IMR-90 (cell line): ENCODE measurements at regions not wholly inside any gene's neighbourhood (a gene's known extent, or its start where the extent isn't known, plus 50 kb on each side); places are given as distances from the start of the nearest gene placed in this dataset.

Source experiments
- ATAC-seq: fragments of 200-7000 bp; cut with Tn5 transposase; 2 replicates; pipeline ENCODE4 v1.9.1; 2020; ENCODE audit warnings: low read depth, mild to moderate bottlenecking, moderate library complexity
- BruUV-seq: library from RNA; stranded (reverse); fragments of 400-500 nt; replicated peaks from 2 replicates; lab custom pipeline; 2021; lab: Mats Ljungman, UMichigan
- CTCF ChIA-PET: fragments of 300-600 bp; formaldehyde crosslinking; extraction: SDS; loops from one replicate; lab custom pipeline; 2021; ENCODE audit warnings: antibody characterized with exemption; lab: Yijun Ruan, JAX
- POLR2A ChIA-PET: fragments of 300-600 bp; sonication (Branson Sonifier 250); formaldehyde crosslinking; loops from one replicate; lab custom pipeline; 2022; ENCODE audit warnings: antibody characterized with exemption; ENCODE audit not compliant: unreplicated experiment; lab: Charles Lee
- DNase-seq: peaks from one replicate; pipeline ENCODE4 v3.0.0; 2013
- H2AFZ ChIP-seq: replicated peaks from 2 replicates; pipeline ENCODE3; 2013; ENCODE audit warnings: low read length, mild to moderate bottlenecking; ENCODE audit not compliant: poor library complexity
- H2AK5ac ChIP-seq: 2 replicates; pipeline ENCODE4 v1.6.1; 2013; ENCODE audit warnings: low read depth, low read length, inconsistent platforms
- H2AK9ac ChIP-seq: replicated peaks from 2 replicates; pipeline ENCODE3; 2013; ENCODE audit warnings: mild to moderate bottlenecking, low read depth, low read length, moderate library complexity; ENCODE audit not compliant: poor library complexity
- H2BK120ac ChIP-seq: 2 replicates; pipeline ENCODE4 v1.6.1; 2013; ENCODE audit warnings: low read depth, low read length, inconsistent platforms
- H2BK15ac ChIP-seq: 3 replicates; pipeline ENCODE4 v1.6.1; 2013; ENCODE audit warnings: low read depth, low read length, inconsistent platforms
- H2BK20ac ChIP-seq: 2 replicates; pipeline ENCODE4 v1.6.1; 2013; ENCODE audit warnings: low read depth, mild to moderate bottlenecking, inconsistent platforms, low read length, moderate library complexity
- H2BK5ac ChIP-seq: 2 replicates; pipeline ENCODE4 v1.6.1; 2013; ENCODE audit warnings: mild to moderate bottlenecking, low read depth, low read length, inconsistent platforms; ENCODE audit not compliant: poor library complexity, severe bottlenecking
- H3K14ac ChIP-seq: replicated peaks from 2 replicates; pipeline ENCODE4 v1.6.1; 2013; ENCODE audit warnings: low read depth, low read length, inconsistent platforms
- H3K18ac ChIP-seq: 2 replicates; pipeline ENCODE4 v1.6.1; 2013; ENCODE audit warnings: low read depth, low read length, control low read depth
- H3K23ac ChIP-seq: 2 replicates; pipeline ENCODE4 v1.6.1; 2013; ENCODE audit warnings: low read depth, low read length, inconsistent platforms
- H3K27ac ChIP-seq: 2 replicates; pipeline ENCODE4 v1.5.1; 2013; ENCODE audit warnings: mild to moderate bottlenecking, control low read depth, low read length; ENCODE audit not compliant: insufficient read depth
- H3K27me3 ChIP-seq: 2 replicates; pipeline ENCODE4 v1.6.1; 2013; ENCODE audit warnings: low read length; ENCODE audit not compliant: control insufficient read depth, insufficient read depth
- H3K36me3 ChIP-seq: 2 replicates; pipeline ENCODE4 v1.6.1; 2013; ENCODE audit warnings: low read length, mixed read lengths; ENCODE audit not compliant: control insufficient read depth, insufficient read depth
- H3K4ac ChIP-seq: 2 replicates; pipeline ENCODE4 v1.6.1; 2013; ENCODE audit warnings: low read depth, low read length, inconsistent platforms
- H3K4me1 ChIP-seq: 2 replicates; pipeline ENCODE4 v1.6.1; 2013; ENCODE audit warnings: low read length, mixed read lengths; ENCODE audit not compliant: control insufficient read depth, insufficient read depth
- H3K4me2 ChIP-seq: 2 replicates; pipeline ENCODE4 v1.6.1; 2013; ENCODE audit warnings: low read depth, mild to moderate bottlenecking, control low read depth, low read length, moderate library complexity
- H3K4me3 ChIP-seq: 2 replicates; pipeline ENCODE4 v1.5.1; 2013; ENCODE audit warnings: low read depth, mild to moderate bottlenecking, control low read depth, low read length, moderate library complexity; ENCODE audit not compliant: insufficient read depth
- H3K56ac ChIP-seq: 2 replicates; pipeline ENCODE4 v1.6.1; 2013; ENCODE audit warnings: low read length, inconsistent platforms; ENCODE audit not compliant: insufficient read depth; ENCODE audit errors: extremely low read depth
- H3K79me1 ChIP-seq, 2 experiments: 2 replicates each; pipeline ENCODE4 v1.6.1; 2013; ENCODE audit warnings: low read length in 2 of 2, inconsistent platforms in 1 of 2, low read depth in 1 of 2
- H3K9ac ChIP-seq: 2 replicates; pipeline ENCODE4 v1.6.1; 2013; ENCODE audit warnings: low read depth, low read length, control low read depth
- H3K9me1 ChIP-seq: 2 replicates; pipeline ENCODE4 v1.6.1; 2013; ENCODE audit warnings: low read length, inconsistent platforms; ENCODE audit not compliant: insufficient read depth
- H3K9me3 ChIP-seq: 2 replicates; pipeline ENCODE4 v1.6.1; 2013; ENCODE audit warnings: low read length; ENCODE audit not compliant: control insufficient read depth, insufficient read depth
- H4K20me1 ChIP-seq: 2 replicates; pipeline ENCODE4 v1.6.1; 2013; ENCODE audit warnings: low read length, inconsistent platforms; ENCODE audit not compliant: insufficient read depth
- H4K5ac ChIP-seq: 2 replicates; pipeline ENCODE4 v1.6.1; 2013; ENCODE audit warnings: mild to moderate bottlenecking, low read depth, low read length, control low read depth
- H4K8ac ChIP-seq, 2 experiments: 2 replicates each; pipeline ENCODE4 v1.6.1; 2013; ENCODE audit warnings: low read depth in 2 of 2, low read length in 2 of 2, control low read depth in 1 of 2, inconsistent platforms in 1 of 2
- H4K91ac ChIP-seq: 2 replicates; pipeline ENCODE4 v1.6.1; 2013; ENCODE audit warnings: low read depth, low read length, inconsistent platforms; ENCODE audit not compliant: insufficient read depth
- CHD1 ChIP-seq: IDR thresholded peaks from 2 replicates; pipeline ENCODE4 v1.6.1; 2012; ENCODE audit warnings: low read depth, low read length, improper control_type of control experiment
- FOS ChIP-seq: fragments of 150-350 bp; IDR thresholded peaks from 2 replicates; pipeline ENCODE4 v1.6.1; 2016; ENCODE audit warnings: low read depth, low read length
- MAFK ChIP-seq: IDR thresholded peaks from 2 replicates; pipeline ENCODE4 v1.6.1; 2012; ENCODE audit warnings: low read depth, low read length, improper control_type of control experiment
- NFE2L2 ChIP-seq: fragments of 150-350 bp; IDR thresholded peaks from 2 replicates; pipeline ENCODE4 v1.6.1; 2016; ENCODE audit warnings: low read depth, mild to moderate bottlenecking, low read length
- RAD21 ChIP-seq: IDR thresholded peaks from 2 replicates; pipeline ENCODE4 v1.6.1; 2012; ENCODE audit warnings: low read length, improper control_type of control experiment
- SMC3 ChIP-seq: fragments of 150-350 bp; IDR thresholded peaks from 2 replicates; pipeline ENCODE4 v1.6.1; 2016; ENCODE audit warnings: low read depth, mild to moderate bottlenecking, antibody characterized with exemption, low read length, moderate library complexity
- WGBS, 2 experiments: methylation state at CpG; one replicate each; pipeline versions ENCODE4 v1.1.5 to v1.1.7; 2013; ENCODE audit warnings: missing lambda C conversion rate in 2 of 2; ENCODE audit not compliant: insufficient read length in 1 of 2; ENCODE audit errors: extremely low coverage in 2 of 2; 5-methylcytosine and 5-hydroxymethylcytosine counted together
- dilution Hi-C: fragments of 300-500 bp; cut with HindIII; formaldehyde crosslinking; loops from one replicate; pipeline ENCODE4 v1.14.3; 2018; ENCODE audit warnings: low sequenced_read_pairs; ENCODE audit not compliant: unreplicated experiment
- in situ Hi-C: fragments of 300-500 bp; cut with MboI; formaldehyde crosslinking; loops from 3 replicates; pipeline ENCODE4 v1.14.3; 2019; ENCODE audit warnings: low sequenced_read_pairs, inconsistent platforms, mixed read lengths
- intact Hi-C: fragments of 100-400 bp; cut with micrococcal nuclease; formaldehyde crosslinking; loops from 2 replicates; pipeline ENCODE4 v1.10.0; 2022
- TF ChIP-seq, protein P1 (sequence below): conservative IDR thresholded peaks from 2 replicates; pipeline ENCODE4 v1.5.1; 2012; ENCODE audit warnings: mild to moderate bottlenecking, low read depth, low read length, improper control_type of control experiment

DNA sequence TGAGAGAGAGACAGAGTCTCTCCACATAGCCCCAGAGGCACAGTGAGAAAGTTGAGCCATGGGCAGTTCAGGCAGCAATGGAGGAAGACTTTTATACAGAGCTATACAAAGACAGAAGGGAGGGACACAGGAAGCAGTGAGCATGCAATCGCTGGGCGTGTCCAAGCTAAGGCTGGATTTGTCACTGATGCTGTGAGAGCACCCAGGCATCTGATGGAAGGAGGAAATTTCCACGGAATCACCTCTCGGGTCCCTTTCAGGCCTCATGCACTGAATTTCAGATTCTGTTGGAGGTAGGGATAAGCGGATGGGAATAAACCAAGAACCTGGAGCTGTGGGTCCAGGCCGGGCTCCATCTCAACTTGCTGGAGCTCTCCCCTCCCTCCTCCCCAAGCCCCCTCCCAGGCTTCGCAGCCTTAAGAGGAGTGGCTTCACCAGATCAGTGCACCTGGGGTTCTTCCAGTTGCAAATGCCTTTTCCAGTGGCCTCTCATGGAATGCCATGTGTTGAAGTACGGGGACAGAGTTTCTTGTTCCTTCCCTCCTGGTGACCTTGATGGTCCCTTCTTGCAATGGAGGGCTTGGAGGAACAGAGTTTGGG is 114.8 kb upstream of the ALDH1B1 start:
- no peak overlapping the region for H3K18ac ChIP-seq
- CTCF ChIA-PET: no interaction called here
- no peak overlapping the region for H3K4me2 ChIP-seq
- H2AK5ac ChIP-seq: no peak overlapping the region
- intact Hi-C loops: loop anchor here (10.0 kb wide), 1 partner anchor 57 kb away; no protein-coding TSS in a partner anchor
- no peaks in the 10 kb centered on the region for H3K4me1 ChIP-seq
- no peak overlapping the region for H3K14ac ChIP-seq
- H4K5ac ChIP-seq: no peak overlapping the region
- no peak overlapping the region for H2BK5ac ChIP-seq
- H3K9ac ChIP-seq: no peak overlapping the region
- no peak overlapping the region for H2BK20ac ChIP-seq
- no peak overlapping the region for H2AK9ac ChIP-seq
- in situ Hi-C loops: no loop called here
- no peak overlapping the region for H2BK15ac ChIP-seq
- ATAC-seq (no peak), DNase-seq (no peak)
- TF ChIP-seq SMC3 (no peak), NFE2L2 (no peak), CHD1 (no peak), MAFK (no peak), RAD21 (no peak), FOS (no peak)
- TF ChIP-seq, protein P1, sequence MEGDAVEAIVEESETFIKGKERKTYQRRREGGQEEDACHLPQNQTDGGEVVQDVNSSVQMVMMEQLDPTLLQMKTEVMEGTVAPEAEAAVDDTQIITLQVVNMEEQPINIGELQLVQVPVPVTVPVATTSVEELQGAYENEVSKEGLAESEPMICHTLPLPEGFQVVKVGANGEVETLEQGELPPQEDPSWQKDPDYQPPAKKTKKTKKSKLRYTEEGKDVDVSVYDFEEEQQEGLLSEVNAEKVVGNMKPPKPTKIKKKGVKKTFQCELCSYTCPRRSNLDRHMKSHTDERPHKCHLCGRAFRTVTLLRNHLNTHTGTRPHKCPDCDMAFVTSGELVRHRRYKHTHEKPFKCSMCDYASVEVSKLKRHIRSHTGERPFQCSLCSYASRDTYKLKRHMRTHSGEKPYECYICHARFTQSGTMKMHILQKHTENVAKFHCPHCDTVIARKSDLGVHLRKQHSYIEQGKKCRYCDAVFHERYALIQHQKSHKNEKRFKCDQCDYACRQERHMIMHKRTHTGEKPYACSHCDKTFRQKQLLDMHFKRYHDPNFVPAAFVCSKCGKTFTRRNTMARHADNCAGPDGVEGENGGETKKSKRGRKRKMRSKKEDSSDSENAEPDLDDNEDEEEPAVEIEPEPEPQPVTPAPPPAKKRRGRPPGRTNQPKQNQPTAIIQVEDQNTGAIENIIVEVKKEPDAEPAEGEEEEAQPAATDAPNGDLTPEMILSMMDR: no peak
- no peak overlapping the region for H3K23ac ChIP-seq
- no TSS peak for BruUV-seq
- H3K4me3 ChIP-seq: no peak overlapping the region
- H2BK120ac ChIP-seq: no peak overlapping the region
- H3K27ac ChIP-seq: no peak overlapping the region
- H3K9me3 ChIP-seq: no peaks in the 10 kb centered on the region
- no peak overlapping the region for H3K56ac ChIP-seq
- no peaks in the 10 kb centered on the region for H3K79me1 ChIP-seq
- no peak overlapping the region for H3K4ac ChIP-seq
- no peak overlapping the region for H4K91ac ChIP-seq
- no peak overlapping the region for H4K8ac ChIP-seq
- dilution Hi-C loops: no loop called here
- no CpG with 5 or more reads among the region's 8 CpGs for WGBS, 2 experiments
- no peak overlapping the region for H2AFZ ChIP-seq
- no peaks in the 10 kb centered on the region for H3K36me3 ChIP-seq
- peaks cover 46% of the 10 kb centered on the region for H3K27me3 ChIP-seq
- H4K20me1 ChIP-seq: no peaks in the 10 kb centered on the region
- no peaks in the 10 kb centered on the region for H3K9me1 ChIP-seq
- POLR2A ChIA-PET: no interaction called here
